HEK293 (cell line): ENCODE measurements at regions not wholly inside any gene's neighbourhood (a gene's known extent, or its start where the extent isn't known, plus 50 kb on each side); places are given as distances from the start of the nearest gene placed in this dataset.

Experiments used
- CTCF ChIA-PET: fragments of 350-600 bp; formaldehyde crosslinking; extraction: SDS; loops from one replicate; lab custom pipeline; 2021; ENCODE audit warnings: antibody characterized with exemption; lab: Yijun Ruan, JAX
- POLR2A ChIA-PET: fragments of 300-600 bp; formaldehyde crosslinking; extraction: SDS; loops from one replicate; lab custom pipeline; 2020; ENCODE audit warnings: antibody characterized with exemption, inconsistent platforms; lab: Yijun Ruan, JAX
- H3K27ac ChIP-seq: fragments of 200-500 bp; sonication (Bioruptor generic); 2 replicates; pipeline ENCODE4 v1.5.1; 2014; ENCODE audit warnings: low read depth, low read length, control low read depth, inconsistent platforms; ENCODE audit errors: extremely low read depth
- H3K36me3 ChIP-seq, 2 experiments: fragments of 200-500 bp in 1 of 2; sonication (Bioruptor generic) in 1 of 2; 1 replicate in 1 of 2; 2 replicates in 1 of 2; pipeline ENCODE4 v1.5.1; 2014 to 2017; ENCODE audit warnings: inconsistent platforms in 2 of 2, low read length in 2 of 2; ENCODE audit not compliant: control insufficient read depth in 2 of 2, insufficient read depth in 1 of 2
- H3K4me1 ChIP-seq: fragments of 200-500 bp; sonication (Bioruptor generic); 2 replicates; pipeline ENCODE4 v1.5.1; 2014; ENCODE audit warnings: mild to moderate bottlenecking, low read length, inconsistent platforms; ENCODE audit not compliant: control insufficient read depth, insufficient read depth
- H3K4me3 ChIP-seq: 2 replicates; pipeline ENCODE4 v1.5.1; 2011; ENCODE audit warnings: low read depth, mild to moderate bottlenecking, control low read depth, low read length, moderate library complexity
- H3K9me3 ChIP-seq: fragments of 200-500 bp; sonication (Bioruptor generic); 2 replicates; pipeline ENCODE4 v1.5.1; 2014; ENCODE audit warnings: low read depth, low read length, inconsistent platforms; ENCODE audit not compliant: control insufficient read depth, insufficient read depth
- BCL11B ChIP-seq: fragments of 450-650 bp; formaldehyde crosslinking; IDR thresholded peaks from 2 replicates; pipeline ENCODE4 v1.5.1; 2016; ENCODE audit warnings: low read depth, missing biosample characterization, missing genetic modification characterization
- EGR2 ChIP-seq: fragments of 450-650 bp; formaldehyde crosslinking; IDR thresholded peaks from 2 replicates; pipeline ENCODE4 v1.5.1; 2016; ENCODE audit warnings: low read depth, missing biosample characterization, missing genetic modification characterization
- GLIS1 ChIP-seq: fragments of 450-650 bp; formaldehyde crosslinking; IDR thresholded peaks from 2 replicates; pipeline ENCODE4 v1.5.1; 2016; ENCODE audit warnings: missing biosample characterization, missing genetic modification characterization
- IKZF3 ChIP-seq: fragments of 450-650 bp; IDR thresholded peaks from 2 replicates; pipeline ENCODE4 v1.5.0; 2018; ENCODE audit warnings: missing biosample characterization, mild to moderate bottlenecking, missing genetic modification characterization, moderate library complexity
- KLF7 ChIP-seq: fragments of 450-650 bp; formaldehyde crosslinking; IDR thresholded peaks from 2 replicates; pipeline ENCODE4 v1.5.1; 2016; ENCODE audit warnings: missing biosample characterization, missing genetic modification characterization, borderline replicate concordance
- MYNN ChIP-seq: fragments of 450-650 bp; formaldehyde crosslinking; IDR thresholded peaks from 2 replicates; pipeline ENCODE4 v1.5.1; 2016; ENCODE audit warnings: missing biosample characterization, missing genetic modification characterization, borderline replicate concordance
- REST ChIP-seq: fragments of 450-650 bp; formaldehyde crosslinking; IDR thresholded peaks from 2 replicates; pipeline ENCODE4 v1.5.1; 2016; ENCODE audit warnings: missing biosample characterization, missing genetic modification characterization
- SP2 ChIP-seq: fragments of 450-650 bp; formaldehyde crosslinking; IDR thresholded peaks from 2 replicates; pipeline ENCODE4 v1.5.1; 2016; ENCODE audit warnings: missing biosample characterization, missing genetic modification characterization
- SP3 ChIP-seq: fragments of 450-650 bp; formaldehyde crosslinking; IDR thresholded peaks from 2 replicates; pipeline ENCODE4 v1.5.1; 2016; ENCODE audit warnings: missing biosample characterization, missing genetic modification characterization
- YY2 ChIP-seq: fragments of 450-650 bp; formaldehyde crosslinking; IDR thresholded peaks from 2 replicates; pipeline ENCODE4 v1.5.1; 2016; ENCODE audit warnings: missing biosample characterization, missing genetic modification characterization
- ZBTB21 ChIP-seq: fragments of 450-650 bp; formaldehyde crosslinking; IDR thresholded peaks from 2 replicates; pipeline ENCODE4 v1.5.1; 2017; ENCODE audit warnings: missing biosample characterization, missing genetic modification characterization
- ZBTB8A ChIP-seq: fragments of 450-650 bp; formaldehyde crosslinking; IDR thresholded peaks from 2 replicates; pipeline ENCODE4 v1.5.1; 2016; ENCODE audit warnings: missing biosample characterization, missing genetic modification characterization
- ZNF155 ChIP-seq: fragments of 450-650 bp; formaldehyde crosslinking; IDR thresholded peaks from 2 replicates; pipeline ENCODE4 v1.5.1; 2016; ENCODE audit warnings: missing biosample characterization, missing genetic modification characterization
- ZNF16 ChIP-seq: fragments of 450-650 bp; formaldehyde crosslinking; IDR thresholded peaks from 2 replicates; pipeline ENCODE4 v1.5.1; 2016; ENCODE audit warnings: low read depth, missing biosample characterization, missing genetic modification characterization
- ZNF211 ChIP-seq: fragments of 450-650 bp; formaldehyde crosslinking; IDR thresholded peaks from 2 replicates; pipeline ENCODE4 v1.5.1; 2016; ENCODE audit warnings: low read depth, missing biosample characterization, missing genetic modification characterization
- ZNF239 ChIP-seq: fragments of 450-650 bp; formaldehyde crosslinking; IDR thresholded peaks from 2 replicates; pipeline ENCODE4 v1.5.1; 2016; ENCODE audit warnings: missing biosample characterization, missing genetic modification characterization
- ZNF366 ChIP-seq: fragments of 450-650 bp; formaldehyde crosslinking; conservative IDR thresholded peaks from 2 replicates; pipeline ENCODE4 v1.5.1; 2016; ENCODE audit warnings: missing biosample characterization, missing genetic modification characterization
- ZNF404 ChIP-seq: fragments of 450-650 bp; formaldehyde crosslinking; IDR thresholded peaks from 2 replicates; pipeline ENCODE4 v1.5.1; 2017; ENCODE audit warnings: missing biosample characterization, missing genetic modification characterization
- ZNF623 ChIP-seq: fragments of 450-650 bp; formaldehyde crosslinking; IDR thresholded peaks from 2 replicates; pipeline ENCODE4 v1.5.1; 2016; ENCODE audit warnings: missing biosample characterization, missing genetic modification characterization
- ZNF626 ChIP-seq: fragments of 450-650 bp; sonication (Bioruptor Pico); formaldehyde crosslinking; IDR thresholded peaks from 2 replicates; pipeline ENCODE4 v1.5.1; 2018; ENCODE audit warnings: missing biosample characterization, missing genetic modification characterization, inconsistent platforms

- TF ChIP-seq REST (tag by site-specific recombination) (no peak), ZNF623 (tag by site-specific recombination) (no peak), IKZF3 (tag by site-specific recombination) (no peak), ZNF626 (tag by site-specific recombination) (no peak), ZNF211 (tag by site-specific recombination) (no peak), ZNF366 (tag by site-specific recombination) (no peak), YY2 (tag by site-specific recombination) (no peak), EGR2 (tag by site-specific recombination) (no peak), ZNF16 (tag by site-specific recombination) (no peak), ZNF404 (tag by site-specific recombination) (no peak), ZNF239 (tag by site-specific recombination) (no peak), KLF7 (tag by site-specific recombination) (no peak)
Observed at GRCh38 chr18:78610179-78610578, 369.4 kb upstream of the SALL3 start (continued).

- Histone ChIP-seq H3K4me1 (no peaks in the 10 kb centered on the region), H3K27ac (no peak overlapping the region), H3K4me3 (no peak overlapping the region), H3K36me3 (no peaks in the 10 kb centered on the region), H3K9me3 (no peaks in the 10 kb centered on the region)
- TF ChIP-seq BCL11B (tag by site-specific recombination) (no peak), SP2 (tag by site-specific recombination) (no peak), SP3 (tag by site-specific recombination) (no peak)
- ChIA-PET CTCF (interaction anchor here (0.6 kb wide), 2 partner anchors 74 to 862 kb away, joined by 3 read pairs; no protein-coding TSS in a partner anchor), POLR2A (no interaction called here)
Observed at GRCh38 chr18:78611201-78611800, 368.3 kb upstream of the SALL3 start.

GRCh38 chr18:78611869-78612268 lies 367.7 kb upstream of the SALL3 start:
- ChIA-PET POLR2A (no interaction called here), CTCF (no interaction called here)
- no peak overlapping the region for H3K27ac ChIP-seq
- H3K4me3 ChIP-seq: no peak overlapping the region
- no peaks in the 10 kb centered on the region for H3K4me1 ChIP-seq
- no peak for TF ChIP-seq ZBTB21 (tag by site-specific recombination)
- TF ChIP-seq ZBTB8A (tag by site-specific recombination): no peak
- TF ChIP-seq GLIS1 (tag by site-specific recombination): no peak
- TF ChIP-seq MYNN (tag by site-specific recombination): no peak
- TF ChIP-seq ZNF155 (tag by site-specific recombination): no peak
- H3K9me3 ChIP-seq: 0 out of 2 replicates have a peak, but pooled peaks cover under 1% of the 10 kb centered on the region
- no peaks in the 10 kb centered on the region for H3K36me3 ChIP-seq
